ENCODE measurements at regions not wholly inside any gene's neighbourhood (a gene's known extent, or its start where the extent isn't known, plus 50 kb on each side); places are given as distances from the start of the nearest gene placed in this dataset.

GRCh38 chr13:57933606-57934005 is 302.1 kb downstream of the PCDH17 start:
- no peak overlapping the region for H3K4me3 ChIP-seq (ENCODE audit: insufficient read length, low read depth)
- no peaks in the 10 kb centered on the region for H3K9me3 ChIP-seq (ENCODE audit: insufficient read depth, low read length)
- no peak for DNase-seq (ENCODE audit: low read depth, low spot score)
- TF ChIP-seq SUZ12 (IDR thresholded peaks at IDR 0.05; ENCODE audit: extremely low read depth, insufficient read depth, insufficient read length) (no peak), YY1 (IDR thresholded peaks at IDR 0.05; ENCODE audit: insufficient read depth, insufficient read length) (no peak), ZNF274 (IDR thresholded peaks at IDR 0.05; ENCODE audit: low read depth, low read length) (no peak)
- no peaks in the 10 kb centered on the region for H3K27me3 ChIP-seq (ENCODE audit: insufficient read depth, insufficient read length)
- no peaks in the 10 kb centered on the region for H3K4me1 ChIP-seq (ENCODE audit: insufficient read depth, insufficient read length)
- no peak overlapping the region for H3K9ac ChIP-seq (ENCODE audit: insufficient read length, low read depth)
- no peaks in the 10 kb centered on the region for H3K36me3 ChIP-seq (ENCODE audit: insufficient read depth, insufficient read length, low read length)

GRCh38 chr13:57935965-57936364 is 304.4 kb downstream of the PCDH17 start:
- no peaks in the 10 kb centered on the region for H3K36me3 ChIP-seq (ENCODE audit: insufficient read depth, insufficient read length, low read length)
- H3K9ac ChIP-seq (ENCODE audit: insufficient read length, low read depth), result no peak overlapping the region
- no peak for DNase-seq (ENCODE audit: low read depth, low spot score)
- no peaks in the 10 kb centered on the region for H3K27me3 ChIP-seq (ENCODE audit: insufficient read depth, insufficient read length)
- H3K4me3 ChIP-seq (ENCODE audit: insufficient read length, low read depth), result no peak overlapping the region
- no peaks in the 10 kb centered on the region for H3K9me3 ChIP-seq (ENCODE audit: insufficient read depth, low read length)
- H3K4me1 ChIP-seq (ENCODE audit: insufficient read depth, insufficient read length), result no peaks in the 10 kb centered on the region
- TF ChIP-seq SUZ12 (IDR thresholded peaks at IDR 0.05; ENCODE audit: extremely low read depth, insufficient read depth, insufficient read length) (no peak), YY1 (IDR thresholded peaks at IDR 0.05; ENCODE audit: insufficient read depth, insufficient read length) (no peak), ZNF274 (IDR thresholded peaks at IDR 0.05; ENCODE audit: low read depth, low read length) (no peak)

GRCh38 chr13:57946361-57946760 is 314.8 kb downstream of the PCDH17 start:
- TF ChIP-seq SUZ12 (IDR thresholded peaks at IDR 0.05; ENCODE audit: extremely low read depth, insufficient read depth, insufficient read length), result no peak
- no peak for TF ChIP-seq YY1 (IDR thresholded peaks at IDR 0.05; ENCODE audit: insufficient read depth, insufficient read length)
- no peak for TF ChIP-seq ZNF274 (IDR thresholded peaks at IDR 0.05; ENCODE audit: low read depth, low read length)
- no peak overlapping the region for H3K9ac ChIP-seq (ENCODE audit: insufficient read length, low read depth)
- no peaks in the 10 kb centered on the region for H3K4me1 ChIP-seq (ENCODE audit: insufficient read depth, insufficient read length)
- H3K9me3 ChIP-seq (ENCODE audit: insufficient read depth, low read length), result no peaks in the 10 kb centered on the region; the same call in 1 of the 2 replicates
- no peak for DNase-seq (ENCODE audit: low read depth, low spot score)
- H3K27me3 ChIP-seq (ENCODE audit: insufficient read depth, insufficient read length), result no peaks in the 10 kb centered on the region
- no peak overlapping the region for H3K4me3 ChIP-seq (ENCODE audit: insufficient read length, low read depth)
- no peaks in the 10 kb centered on the region for H3K36me3 ChIP-seq (ENCODE audit: insufficient read depth, insufficient read length, low read length)

- H3K36me3 ChIP-seq (ENCODE audit: insufficient read depth, insufficient read length, low read length), result no peaks in the 10 kb centered on the region
- no peaks in the 10 kb centered on the region for H3K27me3 ChIP-seq (ENCODE audit: insufficient read depth, insufficient read length)
- no peak overlapping the region for H3K4me3 ChIP-seq (ENCODE audit: insufficient read length, low read depth)
- H3K9ac ChIP-seq (ENCODE audit: insufficient read length, low read depth), result no peak overlapping the region
- H3K4me1 ChIP-seq (ENCODE audit: insufficient read depth, insufficient read length), result no peaks in the 10 kb centered on the region
- DNase-seq (ENCODE audit: low read depth, low spot score), result no peak
- TF ChIP-seq YY1 (IDR thresholded peaks at IDR 0.05; ENCODE audit: insufficient read depth, insufficient read length) (no peak), ZNF274 (IDR thresholded peaks at IDR 0.05; ENCODE audit: low read depth, low read length) (no peak), SUZ12 (IDR thresholded peaks at IDR 0.05; ENCODE audit: extremely low read depth, insufficient read depth, insufficient read length) (no peak)
- H3K9me3 ChIP-seq (ENCODE audit: insufficient read depth, low read length), result no peaks in the 10 kb centered on the region; the same call in 1 of the 2 replicates
Measured at GRCh38 chr13:57948884-57949283, 317.3 kb downstream of the PCDH17 start.

GRCh38 chr13:57969951-57970350 is 338.4 kb downstream of the PCDH17 start:
- no peaks in the 10 kb centered on the region; the same call in 1 of the 2 replicates for H3K9me3 ChIP-seq (ENCODE audit: insufficient read depth, low read length)
- no peak overlapping the region for H3K4me3 ChIP-seq (ENCODE audit: insufficient read length, low read depth)
- H3K27me3 ChIP-seq (ENCODE audit: insufficient read depth, insufficient read length), result no peaks in the 10 kb centered on the region
- no peaks in the 10 kb centered on the region for H3K4me1 ChIP-seq (ENCODE audit: insufficient read depth, insufficient read length)
- no peak overlapping the region for H3K9ac ChIP-seq (ENCODE audit: insufficient read length, low read depth)
- DNase-seq (ENCODE audit: low read depth, low spot score), result no peak
- no peak for TF ChIP-seq ZNF274 (IDR thresholded peaks at IDR 0.05; ENCODE audit: low read depth, low read length)
- TF ChIP-seq YY1 (IDR thresholded peaks at IDR 0.05; ENCODE audit: insufficient read depth, insufficient read length), result no peak
- no peak for TF ChIP-seq SUZ12 (IDR thresholded peaks at IDR 0.05; ENCODE audit: extremely low read depth, insufficient read depth, insufficient read length)
- H3K36me3 ChIP-seq (ENCODE audit: insufficient read depth, insufficient read length, low read length), result no peaks in the 10 kb centered on the region

GRCh38 chr13:57970404-57970803 is 338.9 kb downstream of the PCDH17 start:
- no peaks in the 10 kb centered on the region for H3K4me1 ChIP-seq (ENCODE audit: insufficient read depth, insufficient read length)
- TF ChIP-seq SUZ12 (IDR thresholded peaks at IDR 0.05; ENCODE audit: extremely low read depth, insufficient read depth, insufficient read length), result no peak
- TF ChIP-seq ZNF274 (IDR thresholded peaks at IDR 0.05; ENCODE audit: low read depth, low read length), result no peak
- TF ChIP-seq YY1 (IDR thresholded peaks at IDR 0.05; ENCODE audit: insufficient read depth, insufficient read length), result no peak
- DNase-seq (ENCODE audit: low read depth, low spot score), result no peak
- H3K9me3 ChIP-seq (ENCODE audit: insufficient read depth, low read length), result no peaks in the 10 kb centered on the region; the same call in 1 of the 2 replicates
- no peaks in the 10 kb centered on the region for H3K36me3 ChIP-seq (ENCODE audit: insufficient read depth, insufficient read length, low read length)
- no peak overlapping the region for H3K9ac ChIP-seq (ENCODE audit: insufficient read length, low read depth)
- H3K4me3 ChIP-seq (ENCODE audit: insufficient read length, low read depth), result no peak overlapping the region
- H3K27me3 ChIP-seq (ENCODE audit: insufficient read depth, insufficient read length), result no peaks in the 10 kb centered on the region

GRCh38 chr13:57982782-57983181 is 351.2 kb downstream of the PCDH17 start:
- TF ChIP-seq YY1 (IDR thresholded peaks at IDR 0.05; ENCODE audit: insufficient read depth, insufficient read length) (no peak), ZNF274 (IDR thresholded peaks at IDR 0.05; ENCODE audit: low read depth, low read length) (no peak), SUZ12 (IDR thresholded peaks at IDR 0.05; ENCODE audit: extremely low read depth, insufficient read depth, insufficient read length) (no peak)

More at GRCh38 chr13:57982782-57983181, 351.2 kb downstream of the PCDH17 start:
- no peak for DNase-seq (ENCODE audit: low read depth, low spot score)
- no peaks in the 10 kb centered on the region for H3K36me3 ChIP-seq (ENCODE audit: insufficient read depth, insufficient read length, low read length)
- no peaks in the 10 kb centered on the region for H3K4me1 ChIP-seq (ENCODE audit: insufficient read depth, insufficient read length)
- no peaks in the 10 kb centered on the region for H3K9me3 ChIP-seq (ENCODE audit: insufficient read depth, low read length)
- H3K4me3 ChIP-seq (ENCODE audit: insufficient read length, low read depth), result no peak overlapping the region
- H3K9ac ChIP-seq (ENCODE audit: insufficient read length, low read depth), result no peak overlapping the region
- H3K27me3 ChIP-seq (ENCODE audit: insufficient read depth, insufficient read length), result no peaks in the 10 kb centered on the region

Measured in NT2/D1 (cell line).